HCEC 1CT (cell line): ENCODE measurements at regions not wholly inside any gene's neighbourhood (a gene's known extent, or its start where the extent isn't known, plus 50 kb on each side); places are given as distances from the start of the nearest gene placed in this dataset.
A peak's percentile ranks its signal among the peaks of the same experiment; 100 is the strongest.

Experiments
- DNase-seq: peaks from one replicate; pipeline ENCODE4 v3.0.0-alpha.2; 2017

DNA sequence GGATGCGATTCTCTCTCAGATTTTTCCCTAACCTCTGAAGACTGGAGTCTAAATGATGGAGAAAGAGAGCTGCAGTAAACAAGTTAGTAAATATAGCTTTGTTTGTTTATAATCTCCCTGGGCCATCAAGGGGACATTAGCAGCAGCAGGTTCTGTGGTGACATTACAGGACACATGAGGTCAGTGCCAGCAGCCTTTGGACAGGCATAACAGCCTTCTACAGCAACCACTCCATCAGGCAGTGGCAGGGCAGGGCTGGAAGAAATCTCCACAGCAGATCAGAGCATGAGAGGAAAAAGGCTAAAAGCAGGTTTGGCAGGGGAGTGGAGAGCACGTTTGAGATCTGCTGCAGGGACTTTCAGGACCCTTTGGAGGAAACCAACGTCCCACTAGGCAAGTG is 127.6 kb upstream of the ACP3 start:
- no peak for DNase-seq

- DNase-seq: no peak
Observed at GRCh38 chr3:132196113-132196512, 121.1 kb upstream of the ACP3 start.

DNA sequence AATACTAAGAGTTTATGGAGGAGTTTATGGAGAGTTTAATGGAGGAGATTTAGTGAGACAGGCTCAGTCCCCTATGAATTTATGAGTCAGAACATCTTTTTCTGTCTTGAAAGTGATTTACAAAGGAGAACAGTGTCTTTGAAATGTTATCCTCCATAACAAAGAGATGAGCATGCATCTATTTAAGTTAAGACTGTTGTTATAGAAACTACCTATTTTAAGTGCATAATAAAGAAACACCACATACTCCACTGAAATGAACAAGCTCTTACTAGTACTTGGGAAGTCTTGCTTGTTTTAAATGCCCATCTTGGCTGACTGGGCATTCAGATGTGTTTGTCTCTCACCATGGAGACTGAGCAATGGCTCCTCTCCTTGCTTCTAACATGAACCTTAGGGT is 118.7 kb upstream of the ACP3 start:
- no peak for DNase-seq

DNA sequence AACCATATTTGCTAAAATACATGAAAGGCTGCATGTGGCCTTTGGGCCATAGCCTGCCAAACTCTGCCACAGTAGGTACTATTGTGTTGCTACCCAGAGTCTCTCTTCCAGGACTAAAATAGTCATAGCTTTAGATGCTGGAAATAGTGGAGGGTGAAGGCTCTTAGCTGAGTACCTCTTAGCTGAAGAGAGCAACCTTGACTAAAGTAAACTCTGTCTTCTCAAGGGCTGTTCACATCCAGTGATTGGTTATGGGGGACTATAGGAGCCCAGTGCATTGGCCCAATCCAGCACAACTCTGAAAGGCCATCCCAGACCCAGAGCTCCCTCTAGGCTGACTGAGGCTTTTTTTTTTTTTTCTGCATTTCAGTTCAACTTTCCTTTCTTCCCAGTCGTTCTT is 117.8 kb upstream of the ACP3 start:
- DNase-seq: no peak

GRCh38 chr3:132202586-132202985 is 114.6 kb upstream of the ACP3 start:
- no peak for DNase-seq

DNA sequence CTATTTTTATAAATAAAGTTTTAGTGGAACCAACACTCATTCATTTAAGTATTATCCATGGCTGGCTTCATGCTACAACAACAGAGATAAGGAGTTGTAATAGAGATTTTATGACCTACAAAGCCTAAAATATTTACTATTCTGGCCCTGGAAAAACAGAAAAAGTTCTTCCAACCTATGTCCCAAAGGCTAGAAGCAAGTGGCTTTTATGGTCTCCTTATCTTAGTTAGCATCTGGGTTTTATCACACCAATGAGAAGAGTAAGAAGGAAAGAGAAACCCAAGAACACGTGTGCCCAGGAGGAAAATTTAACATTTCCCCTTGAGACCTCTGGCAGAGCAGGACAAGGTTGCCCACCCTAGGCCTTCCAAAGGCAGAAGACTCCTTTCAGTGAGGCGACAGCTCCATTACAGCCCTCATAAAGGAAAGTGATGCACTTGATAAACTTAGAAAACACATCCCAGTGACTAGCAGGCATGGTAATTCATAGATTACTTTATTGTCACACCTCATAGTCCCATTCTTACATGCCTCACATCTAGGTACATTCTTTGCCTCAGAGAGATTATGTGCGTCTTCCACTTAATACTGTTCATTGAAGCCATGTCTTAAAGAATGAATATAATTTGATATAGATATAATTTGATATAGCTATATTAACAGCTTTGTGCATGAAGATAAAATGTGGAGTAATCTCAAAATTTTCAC is 113.2 kb upstream of the ACP3 start:
- DNase-seq: no peak

- DNase-seq: no peak
Observed at GRCh38 chr3:132205609-132206008, 111.6 kb upstream of the ACP3 start.

DNA sequence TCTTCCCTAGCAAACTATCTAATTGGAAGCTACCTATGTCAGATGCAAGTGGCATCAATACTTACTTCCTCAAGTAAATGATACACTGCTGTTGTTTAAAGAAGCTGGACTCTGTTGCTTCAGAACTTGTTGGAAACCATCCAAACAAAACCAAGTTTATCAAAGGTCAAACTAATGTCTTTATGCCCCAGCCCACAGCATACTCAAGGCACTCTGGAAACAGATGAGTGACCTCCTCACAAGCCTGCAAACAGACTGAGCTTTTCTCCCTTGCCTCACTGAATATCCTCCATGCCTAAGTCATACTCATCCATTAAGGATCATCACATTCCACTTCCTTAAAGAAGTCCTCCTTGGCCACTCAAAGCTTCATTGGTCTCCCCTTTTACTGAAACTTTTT is 107.4 kb upstream of the ACP3 start:
- DNase-seq: no peak

- no peak for DNase-seq
Observed at GRCh38 chr3:132210476-132211346, 106.5 kb upstream of the ACP3 start.

DNA sequence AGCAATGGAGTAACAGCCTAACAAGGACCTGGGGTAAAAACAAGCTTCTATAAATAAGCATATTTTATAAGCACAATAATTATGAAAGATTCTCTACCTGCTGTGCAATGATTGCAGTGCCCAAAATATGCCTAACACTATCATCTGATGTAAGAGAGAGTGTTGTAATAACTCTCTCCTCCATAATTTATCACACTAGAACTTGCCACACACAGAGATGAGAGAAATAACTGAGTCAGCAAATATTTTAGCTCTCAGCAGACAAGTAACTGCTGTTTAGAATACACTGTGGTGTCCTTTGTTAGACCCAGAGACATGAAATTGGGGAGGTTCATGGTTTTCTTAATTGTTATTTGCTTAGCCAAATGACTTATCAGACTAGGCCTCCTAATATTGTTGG is 105.3 kb upstream of the ACP3 start:
- DNase-seq: no peak

GRCh38 chr3:132218817-132219755 is 98.1 kb upstream of the ACP3 start:
- no peak for DNase-seq

GRCh38 chr3:132220986-132221385 is 96.2 kb upstream of the ACP3 start:
- DNase-seq: no peak

DNA sequence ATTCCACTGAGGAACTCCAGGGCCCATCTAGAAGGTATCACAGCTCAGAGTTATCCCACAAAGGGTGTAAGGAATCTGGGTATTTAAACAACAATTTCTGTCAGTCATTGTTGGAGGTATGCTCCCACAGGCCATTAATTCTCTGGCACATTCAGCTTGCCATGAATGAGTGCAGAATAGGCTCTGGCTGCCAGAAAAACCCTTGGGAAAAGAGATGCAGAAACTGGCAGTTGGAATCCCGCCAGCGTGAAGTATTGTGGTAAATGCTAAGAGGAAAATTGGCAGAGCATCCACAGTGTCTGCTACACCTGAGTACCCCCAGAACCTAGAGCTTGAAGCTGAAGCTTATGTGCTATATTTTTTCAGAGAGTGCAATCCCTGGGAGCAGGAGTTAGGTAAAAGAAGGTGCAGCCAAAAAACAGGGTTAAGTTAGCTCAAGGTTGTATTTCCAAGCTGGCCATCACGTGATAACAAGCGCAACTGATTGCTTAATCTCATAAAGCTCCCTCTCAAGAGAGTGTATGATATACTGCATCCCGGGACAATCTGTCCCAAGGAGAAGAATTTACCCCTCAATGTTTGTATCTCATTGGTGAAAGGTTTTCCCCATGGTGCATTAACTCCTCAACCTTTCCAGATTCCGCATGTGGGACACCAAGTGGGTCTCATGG is 94.2 kb upstream of the ACP3 start:
- no peak for DNase-seq

- DNase-seq: peak; percentile 10
Observed at GRCh38 chr3:132225664-132226063, 91.5 kb upstream of the ACP3 start.

- DNase-seq: peak; percentile 26
Observed at GRCh38 chr3:132228923-132229322, 88.3 kb upstream of the ACP3 start.

DNA sequence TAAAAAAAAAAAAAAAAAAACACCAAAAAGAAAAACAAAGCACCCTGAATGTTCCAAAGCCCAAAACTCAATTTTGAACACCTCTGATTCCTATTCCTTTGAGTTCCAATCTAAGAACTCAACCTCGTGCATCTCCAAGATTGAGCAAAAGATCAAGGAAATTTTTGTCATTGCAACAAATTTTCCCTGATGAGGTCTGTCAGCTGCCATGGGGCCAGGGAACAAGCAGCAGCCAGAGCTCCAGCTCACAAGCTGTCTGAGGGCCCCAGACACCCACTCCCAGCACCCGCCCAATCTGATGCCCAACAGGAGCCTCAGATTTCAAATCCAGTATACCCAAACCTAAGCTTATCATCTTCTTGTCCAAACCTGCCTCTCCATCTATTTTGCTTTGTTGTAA is 87.6 kb upstream of the ACP3 start:
- no peak for DNase-seq

DNA sequence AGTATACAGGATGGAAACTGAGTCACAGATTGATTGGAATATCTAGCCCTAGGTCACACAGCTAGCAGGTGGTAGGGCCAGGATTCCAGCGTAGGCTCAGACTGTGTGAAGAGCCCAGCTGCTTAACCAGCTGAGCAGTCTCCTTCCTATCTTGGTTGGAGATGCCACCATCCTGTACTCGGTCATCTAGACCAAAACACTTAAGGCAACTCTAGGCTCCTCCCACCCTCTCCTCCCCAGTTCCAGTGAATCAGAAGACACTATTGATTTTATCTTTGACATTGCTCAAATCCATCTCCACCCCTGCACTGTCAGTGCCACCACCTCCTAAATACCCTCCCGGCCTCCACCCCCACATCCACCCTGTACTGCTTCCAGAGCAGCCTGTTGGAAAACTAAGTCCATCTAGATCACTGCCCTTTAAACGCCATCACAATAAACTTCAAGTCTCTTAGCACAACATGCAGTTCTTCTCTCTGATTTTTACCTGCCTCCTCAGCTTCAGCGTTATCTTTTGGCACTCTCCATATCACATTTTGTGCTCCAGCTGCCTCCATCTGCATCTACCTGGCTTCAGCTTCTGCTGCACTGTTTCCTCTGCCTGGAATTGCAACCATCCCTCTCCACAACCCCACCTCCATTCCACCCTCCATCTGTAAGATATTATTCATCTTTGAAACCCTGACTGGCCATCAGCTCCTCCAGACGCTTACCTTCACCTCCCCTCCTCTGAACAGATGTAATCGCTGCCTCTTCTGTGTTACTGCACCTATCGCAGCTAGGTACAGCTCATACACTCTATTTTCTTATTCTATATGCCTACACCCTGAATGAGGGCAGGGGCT is 86.8 kb upstream of the ACP3 start:
- DNase-seq: no peak

DNA sequence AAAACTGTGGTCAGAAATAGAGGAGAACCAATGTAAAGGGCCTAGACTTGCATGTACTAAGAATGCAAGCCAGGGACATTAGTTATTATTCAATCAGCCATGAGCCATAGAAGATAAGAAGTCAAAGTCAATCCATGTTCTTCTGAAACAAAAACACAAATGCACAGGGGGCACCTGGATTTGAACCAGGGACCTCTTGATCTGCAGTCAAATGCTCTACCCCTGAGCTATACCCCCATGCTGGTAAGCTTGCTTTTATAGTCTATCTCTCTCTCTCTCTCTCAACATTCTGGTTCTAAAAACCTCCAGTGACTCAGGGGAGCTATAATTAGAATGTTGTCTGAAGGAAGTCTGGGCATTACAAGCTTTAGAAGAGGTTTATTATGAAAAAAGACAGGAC is 85.6 kb upstream of the ACP3 start:
- DNase-seq: peak; percentile 67

DNA sequence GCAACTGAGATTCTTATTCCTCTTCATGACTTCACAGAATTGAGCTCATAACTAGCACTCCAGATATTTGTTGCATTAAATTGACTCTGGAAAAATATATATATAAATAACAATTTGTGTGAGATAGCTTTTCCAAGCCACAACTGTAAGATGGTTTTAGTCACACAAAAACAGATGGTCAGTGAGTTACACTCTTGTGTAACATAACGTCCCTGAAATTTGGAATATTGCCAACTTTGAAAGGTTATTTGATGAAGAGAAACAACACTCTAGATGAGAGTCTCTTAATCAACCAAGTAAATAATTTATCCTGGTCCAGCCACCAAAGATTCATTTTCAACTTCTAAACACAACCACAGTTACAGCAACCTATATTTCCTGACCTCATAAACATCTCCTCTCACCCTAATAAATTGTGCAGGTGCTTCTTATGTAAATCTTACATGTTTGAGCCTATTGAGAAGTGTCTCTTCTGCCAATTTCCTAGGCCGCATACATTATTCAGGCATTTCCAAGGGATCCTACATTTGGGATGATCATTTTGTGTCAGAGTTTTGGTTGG is 84.9 kb upstream of the ACP3 start:
- peak; percentile 32 for DNase-seq

- DNase-seq: no peak
Observed at GRCh38 chr3:132236701-132237651, 80.2 kb upstream of the ACP3 start.
